Kidney epithelial cell (primary cell): ENCODE measurements at regions not wholly inside any gene's neighbourhood (a gene's known extent, or its start where the extent isn't known, plus 50 kb on each side); places are given as distances from the start of the nearest gene placed in this dataset.
"Not testable (repeated sequence)": the region's sequence is repeated elsewhere in the genome, so short reads cannot be mapped to it uniquely, and the experiment has no call there.

Experiments
- DNase-seq: peaks from one replicate; pipeline ENCODE4 v3.0.0-alpha.2; 2010; ENCODE audit warnings: low read depth
- H3K27me3 ChIP-seq: 2 replicates; pipeline ENCODE4 v1.6.0; 2011; ENCODE audit warnings: low read length; ENCODE audit not compliant: control insufficient read depth, insufficient read depth
- H3K36me3 ChIP-seq: 2 replicates; pipeline ENCODE4 v1.5.1; 2011; ENCODE audit warnings: low read length; ENCODE audit not compliant: control insufficient read depth, insufficient read depth
- H3K4me3 ChIP-seq: 2 replicates; pipeline ENCODE4 v1.5.1; 2011; ENCODE audit warnings: low read depth, mild to moderate bottlenecking, control low read depth, low read length
- TF ChIP-seq, protein P1 (sequence below): IDR thresholded peaks from 2 replicates; pipeline ENCODE4 v1.5.1; 2011; ENCODE audit warnings: mild to moderate bottlenecking, moderate library complexity, low read length, control low read depth, inconsistent platforms; ENCODE audit not compliant: insufficient read depth, poor library complexity, severe bottlenecking

DNA sequence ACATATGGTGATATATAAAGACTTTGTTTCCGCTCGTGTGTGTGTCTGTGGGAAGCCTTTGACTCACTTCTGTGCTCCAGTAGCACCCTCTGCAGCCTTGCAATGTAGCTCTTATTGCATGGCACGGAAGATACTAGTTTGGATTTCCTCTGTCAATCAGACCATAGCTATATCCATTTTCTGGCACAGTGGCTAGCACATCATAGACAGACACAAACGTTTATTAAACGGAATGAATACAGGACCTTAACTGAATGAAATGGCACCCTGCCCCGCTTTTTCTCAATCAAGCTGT lies 124.0 kb upstream of the PTPN20 start:
- TF ChIP-seq, protein P1, sequence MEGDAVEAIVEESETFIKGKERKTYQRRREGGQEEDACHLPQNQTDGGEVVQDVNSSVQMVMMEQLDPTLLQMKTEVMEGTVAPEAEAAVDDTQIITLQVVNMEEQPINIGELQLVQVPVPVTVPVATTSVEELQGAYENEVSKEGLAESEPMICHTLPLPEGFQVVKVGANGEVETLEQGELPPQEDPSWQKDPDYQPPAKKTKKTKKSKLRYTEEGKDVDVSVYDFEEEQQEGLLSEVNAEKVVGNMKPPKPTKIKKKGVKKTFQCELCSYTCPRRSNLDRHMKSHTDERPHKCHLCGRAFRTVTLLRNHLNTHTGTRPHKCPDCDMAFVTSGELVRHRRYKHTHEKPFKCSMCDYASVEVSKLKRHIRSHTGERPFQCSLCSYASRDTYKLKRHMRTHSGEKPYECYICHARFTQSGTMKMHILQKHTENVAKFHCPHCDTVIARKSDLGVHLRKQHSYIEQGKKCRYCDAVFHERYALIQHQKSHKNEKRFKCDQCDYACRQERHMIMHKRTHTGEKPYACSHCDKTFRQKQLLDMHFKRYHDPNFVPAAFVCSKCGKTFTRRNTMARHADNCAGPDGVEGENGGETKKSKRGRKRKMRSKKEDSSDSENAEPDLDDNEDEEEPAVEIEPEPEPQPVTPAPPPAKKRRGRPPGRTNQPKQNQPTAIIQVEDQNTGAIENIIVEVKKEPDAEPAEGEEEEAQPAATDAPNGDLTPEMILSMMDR, result peak; percentile 43
- peak; percentile 26 for DNase-seq
- Histone ChIP-seq H3K4me3 (peak overlapping the region; percentile 75), H3K36me3 (no peaks in the 10 kb centered on the region), H3K27me3 (no peaks in the 10 kb centered on the region)

DNA sequence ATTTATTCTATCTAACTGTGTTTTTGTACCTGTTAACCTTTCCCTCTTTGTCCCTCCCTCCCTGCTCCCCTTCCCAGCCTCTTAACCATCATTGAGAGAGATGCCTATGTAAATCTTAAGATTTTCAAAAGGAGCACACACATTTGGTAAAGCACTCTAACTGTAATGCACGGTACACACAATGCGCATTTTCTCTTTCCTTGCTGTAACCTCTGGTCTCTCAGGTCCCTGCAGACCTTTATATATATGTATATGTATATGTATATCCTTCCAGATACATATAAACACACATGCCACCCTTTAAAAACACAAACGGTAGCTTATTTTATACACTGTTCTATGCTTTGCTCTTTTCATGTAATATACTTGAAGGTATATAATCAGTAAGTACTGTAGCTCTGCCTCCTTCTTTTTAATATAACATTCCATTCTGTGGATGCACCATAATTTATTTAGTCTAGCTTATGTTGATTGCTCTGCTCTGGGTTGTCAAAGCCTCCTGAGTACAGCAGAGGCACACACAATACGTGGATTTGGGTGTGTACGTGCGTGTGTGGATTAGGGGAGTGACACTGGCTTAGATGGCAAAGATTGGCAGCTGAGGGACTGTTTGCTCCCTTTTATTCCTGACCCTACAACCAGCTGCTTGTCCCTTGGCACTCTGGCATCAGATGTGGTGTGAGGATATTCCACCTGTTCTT lies 118.4 kb upstream of the PTPN20 start:
- not testable (repeated sequence) for H3K36me3 ChIP-seq, H3K4me3 ChIP-seq, DNase-seq, H3K27me3 ChIP-seq

DNA sequence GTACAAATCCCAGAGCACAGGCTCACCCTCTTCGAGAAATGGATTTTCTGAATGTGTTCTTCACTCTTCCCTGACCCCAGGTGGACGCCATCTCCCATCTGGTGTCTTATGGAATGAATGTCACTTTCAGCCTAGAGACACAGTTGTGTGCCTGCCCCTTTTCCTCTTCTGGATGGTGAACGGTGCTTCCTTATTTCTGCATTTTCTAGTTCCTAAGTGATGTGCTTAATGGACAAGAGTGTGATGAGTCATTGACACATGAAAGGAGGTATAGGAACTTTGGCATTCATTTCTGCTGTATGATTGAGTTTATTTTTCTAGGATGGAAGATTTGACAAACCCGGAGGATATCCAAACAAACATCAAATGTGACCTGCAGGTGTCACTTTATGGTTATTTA lies 114.9 kb upstream of the PTPN20 start:
- not testable (repeated sequence) for H3K4me3 ChIP-seq, DNase-seq, H3K27me3 ChIP-seq, H3K36me3 ChIP-seq

DNA sequence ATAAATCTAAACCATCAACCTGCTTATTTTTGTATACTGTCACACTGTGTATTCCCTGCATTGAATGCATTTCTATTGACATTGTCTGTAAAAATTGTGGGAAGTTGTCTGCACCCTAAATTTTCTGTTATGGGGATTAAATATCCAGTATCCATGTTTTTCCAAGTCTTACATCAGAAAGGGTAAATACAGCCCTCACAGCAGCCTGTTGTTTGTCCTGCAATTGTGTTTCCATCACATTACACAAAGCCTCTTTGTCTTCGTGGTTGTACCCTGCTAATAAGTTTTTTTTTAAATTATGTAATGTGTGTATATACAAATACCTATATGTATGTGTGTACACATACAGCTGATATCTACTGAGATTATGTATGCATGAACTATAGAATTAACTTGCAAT lies 109.2 kb upstream of the PTPN20 start:
- H3K27me3 ChIP-seq, H3K4me3 ChIP-seq, DNase-seq, H3K36me3 ChIP-seq: not testable (repeated sequence)

DNA sequence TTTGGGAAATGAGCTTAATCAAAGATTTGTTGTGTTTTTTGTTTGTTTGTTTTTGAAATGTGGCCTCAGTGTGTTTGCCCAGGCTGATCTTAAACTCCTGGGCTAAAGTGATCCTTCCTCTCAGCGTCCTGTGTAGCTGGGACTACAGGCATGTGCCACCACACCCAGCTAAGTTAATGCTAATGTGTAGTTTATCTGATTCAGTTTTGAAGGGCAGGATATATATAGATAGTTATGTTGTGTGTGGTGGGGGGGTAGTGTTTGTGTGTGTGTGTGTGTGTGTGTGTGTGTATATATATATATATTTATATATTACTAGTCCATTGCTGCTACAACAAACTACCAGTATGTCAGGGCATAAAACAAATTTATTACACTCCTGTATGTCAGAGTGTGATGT lies 108.1 kb upstream of the PTPN20 start:
- not testable (repeated sequence) for H3K36me3 ChIP-seq, H3K27me3 ChIP-seq, H3K4me3 ChIP-seq, DNase-seq

DNA sequence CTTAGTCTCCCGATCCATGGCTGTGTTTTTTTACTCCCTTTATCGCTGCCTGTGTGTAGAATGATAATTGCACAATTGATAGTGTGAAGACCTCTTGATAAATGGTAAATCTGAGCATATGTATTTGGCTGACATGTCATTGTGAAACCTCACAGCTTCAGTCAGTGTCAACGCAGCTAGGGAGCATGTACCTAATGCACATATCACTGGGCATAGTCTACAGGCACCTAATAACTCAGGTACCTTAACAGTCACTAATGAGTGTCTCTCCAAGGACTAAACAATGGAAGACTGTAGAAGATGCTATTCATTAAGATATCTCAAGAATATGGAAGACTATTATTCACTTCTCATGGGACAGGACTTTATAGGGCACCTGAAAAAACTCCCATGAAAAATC lies 101.0 kb upstream of the PTPN20 start:
- H3K27me3 ChIP-seq, H3K36me3 ChIP-seq: not testable (repeated sequence)

DNA sequence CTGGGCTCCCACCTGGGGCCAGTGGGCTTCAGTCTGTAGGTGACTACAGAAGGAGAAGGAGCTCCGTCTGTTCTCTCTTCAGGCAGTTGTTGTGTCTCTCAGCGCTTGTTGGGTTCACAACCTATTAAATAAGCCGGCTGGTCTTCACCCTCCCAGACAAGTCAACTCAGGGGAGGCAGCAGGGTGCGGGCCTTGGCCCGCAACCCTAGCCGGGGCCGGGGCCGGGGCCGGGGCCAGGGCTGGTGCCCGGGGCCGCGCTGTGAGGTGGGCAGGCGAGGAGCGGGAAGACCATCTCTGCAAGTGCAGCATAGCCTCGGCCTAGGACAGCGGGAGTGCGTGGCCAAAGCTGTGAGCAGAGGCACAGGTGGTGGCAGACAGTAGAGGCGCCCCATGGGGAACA lies 95.1 kb upstream of the PTPN20 start:
- not testable (repeated sequence) for H3K36me3 ChIP-seq, H3K4me3 ChIP-seq, H3K27me3 ChIP-seq, DNase-seq

More for the DNA sequence above, 101.0 kb upstream of the PTPN20 start:
- H3K4me3 ChIP-seq, DNase-seq: not testable (repeated sequence)

DNA sequence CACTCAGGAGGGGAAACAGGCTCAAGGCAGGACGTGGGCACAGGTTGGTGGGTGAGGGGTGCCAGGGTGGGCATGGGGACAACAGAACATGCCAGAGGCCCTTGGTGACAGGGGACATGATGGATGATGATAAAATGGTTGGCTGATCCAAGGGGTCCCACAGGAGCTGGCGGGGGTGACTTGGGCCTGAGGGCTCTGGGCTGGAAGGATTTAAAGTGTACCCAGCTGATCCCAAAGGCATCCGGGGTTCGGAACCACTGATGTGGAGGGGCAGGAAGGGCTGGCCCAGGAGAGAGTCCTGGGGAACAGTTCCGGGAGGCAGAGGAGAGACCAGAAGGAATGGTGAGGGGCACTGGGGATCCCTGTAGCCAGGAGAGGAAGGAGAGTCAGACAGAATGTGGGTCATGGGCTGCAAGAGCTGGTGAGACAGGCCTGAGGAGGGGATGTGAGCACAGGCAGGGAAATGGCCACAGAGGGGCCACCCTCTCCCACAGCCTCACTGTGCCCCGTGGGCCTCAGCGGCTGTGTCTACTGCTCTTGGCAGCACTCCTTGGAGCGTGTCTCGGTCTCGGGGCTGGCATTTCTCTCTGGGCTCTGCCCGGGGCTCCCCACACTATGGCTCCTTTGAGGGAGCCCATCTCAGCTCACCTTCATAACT lies 70.7 kb upstream of the PTPN20 start:
- not testable (repeated sequence) for H3K4me3 ChIP-seq, H3K27me3 ChIP-seq, H3K36me3 ChIP-seq, DNase-seq

DNA sequence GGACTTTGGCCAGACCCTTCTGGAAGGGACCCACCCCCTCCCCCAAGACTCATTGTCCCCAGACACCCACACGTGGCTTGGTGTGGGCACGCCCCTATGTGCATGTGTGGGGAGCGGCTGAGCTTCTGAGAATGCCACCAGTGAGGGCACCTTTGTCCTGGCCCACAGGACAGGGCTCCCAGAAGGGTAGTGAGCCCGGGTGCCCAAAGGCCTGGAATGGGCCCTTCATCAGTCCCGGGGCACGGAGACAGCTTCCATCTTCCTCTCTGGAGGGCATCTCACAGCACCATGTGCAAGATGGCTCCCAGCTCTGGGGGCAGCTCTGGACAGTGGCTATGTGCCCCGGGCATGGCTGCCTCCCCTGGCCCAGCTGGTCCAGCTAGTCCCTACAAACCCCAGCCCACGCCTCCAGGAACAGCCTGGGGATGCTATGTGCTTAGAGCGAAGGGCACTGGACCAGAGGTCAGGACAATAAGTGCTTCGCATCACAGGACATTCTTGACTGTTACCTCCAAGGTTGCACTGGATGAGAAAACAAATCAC lies 70.1 kb upstream of the PTPN20 start:
- DNase-seq, H3K36me3 ChIP-seq, H3K4me3 ChIP-seq, H3K27me3 ChIP-seq: not testable (repeated sequence)

DNA sequence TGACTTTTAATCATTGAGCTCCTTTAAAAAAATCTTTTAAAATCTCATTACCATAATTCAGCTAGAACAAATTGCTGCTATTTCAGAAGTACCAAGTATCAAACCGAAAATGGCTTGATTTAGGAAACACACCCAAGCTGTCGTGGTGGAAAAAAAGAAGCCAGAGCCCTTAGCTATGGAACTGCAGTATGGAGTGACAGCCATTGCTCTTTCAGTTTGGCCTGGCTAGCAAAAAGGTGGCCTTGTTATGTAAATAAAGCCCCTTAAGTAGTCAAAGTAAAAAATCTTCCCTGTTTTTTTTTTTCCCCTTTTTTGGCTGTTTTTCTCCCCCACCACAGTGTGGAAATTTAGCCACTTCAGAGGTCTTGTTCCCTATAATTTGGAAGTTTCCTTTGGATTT lies 66.0 kb upstream of the PTPN20 start:
- DNase-seq, H3K4me3 ChIP-seq, H3K36me3 ChIP-seq, H3K27me3 ChIP-seq: not testable (repeated sequence)

DNA sequence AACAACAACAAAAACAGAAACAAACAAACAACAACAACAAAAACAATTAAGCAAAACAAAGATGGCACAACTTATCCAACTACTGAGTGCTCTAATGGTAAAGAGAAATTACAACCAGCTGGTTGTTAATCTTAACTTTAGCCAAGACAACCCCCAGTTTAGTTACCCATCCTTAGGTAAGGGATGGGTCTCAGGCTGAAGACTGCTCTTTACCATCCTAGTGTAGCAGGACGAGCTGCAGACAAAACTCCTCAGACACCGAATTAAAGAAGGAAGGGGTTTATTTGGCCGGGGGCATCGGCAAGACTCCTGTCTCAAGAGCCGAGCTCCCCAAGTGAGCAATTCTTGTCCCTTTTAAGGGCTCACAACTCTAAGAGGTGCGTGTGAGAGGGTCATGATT lies 65.6 kb upstream of the PTPN20 start:
- not testable (repeated sequence) for H3K4me3 ChIP-seq, H3K27me3 ChIP-seq, H3K36me3 ChIP-seq, DNase-seq

DNA sequence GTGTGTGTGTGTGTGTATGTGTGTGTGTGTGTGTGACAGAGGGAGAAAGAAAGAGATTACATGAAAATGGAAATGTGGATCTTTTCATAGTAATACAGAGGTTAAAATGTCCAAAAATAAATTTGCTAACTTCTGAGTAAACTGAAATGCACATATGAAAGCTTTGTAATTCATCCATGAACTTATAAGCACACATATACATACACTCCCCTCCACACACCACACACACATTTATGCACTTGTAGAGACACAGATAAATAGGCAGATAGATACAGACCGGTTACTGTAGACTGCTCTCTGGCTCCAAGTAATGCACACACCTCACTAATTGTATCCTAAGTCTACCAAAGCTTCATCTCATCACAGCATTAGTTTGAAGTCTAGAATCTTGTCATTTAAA lies 50.5 kb upstream of the PTPN20 start:
- not testable (repeated sequence) for H3K4me3 ChIP-seq, DNase-seq, H3K27me3 ChIP-seq, H3K36me3 ChIP-seq
